ENCODE measurements at regions not wholly inside any gene's neighbourhood (a gene's known extent, or its start where the extent isn't known, plus 50 kb on each side); places are given as distances from the start of the nearest gene placed in this dataset.

DNA sequence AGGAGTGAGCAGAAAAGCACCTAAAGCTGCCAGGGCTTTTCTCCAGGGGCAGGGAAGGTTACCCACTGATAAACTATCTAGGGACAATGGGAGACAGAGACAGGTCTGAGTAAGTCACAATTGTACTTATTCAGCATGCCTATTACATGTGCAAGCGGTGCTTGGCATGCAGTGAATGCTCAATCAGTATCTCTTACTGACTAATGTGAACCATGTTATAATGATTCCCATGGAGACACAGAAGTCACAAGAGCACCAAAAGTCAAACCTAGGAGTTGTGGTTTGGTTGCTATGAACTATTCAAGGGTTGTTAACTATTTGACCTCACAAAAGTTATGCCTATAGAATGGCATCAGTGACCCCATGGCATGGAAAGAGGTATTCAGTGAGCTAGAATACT is 50.0 kb upstream of the RASGRP1 start:
- 67 to 88% (median 86%) methylated on average over 1 of the region's 1 CpG; no CpG with 5 or more reads in 7 of the 10 experiments for WGBS, 10 experiments
- in situ Hi-C loops (cut with MboI; ENCODE audit: low pct_unique_long_range_greater_than_20kb in 2 of 9, low sequenced_read_pairs in 9 of 9, unreplicated experiment in 9 of 9) = no loop called here
- H3K27ac ChIP-seq = no peak overlapping the region

DNA sequence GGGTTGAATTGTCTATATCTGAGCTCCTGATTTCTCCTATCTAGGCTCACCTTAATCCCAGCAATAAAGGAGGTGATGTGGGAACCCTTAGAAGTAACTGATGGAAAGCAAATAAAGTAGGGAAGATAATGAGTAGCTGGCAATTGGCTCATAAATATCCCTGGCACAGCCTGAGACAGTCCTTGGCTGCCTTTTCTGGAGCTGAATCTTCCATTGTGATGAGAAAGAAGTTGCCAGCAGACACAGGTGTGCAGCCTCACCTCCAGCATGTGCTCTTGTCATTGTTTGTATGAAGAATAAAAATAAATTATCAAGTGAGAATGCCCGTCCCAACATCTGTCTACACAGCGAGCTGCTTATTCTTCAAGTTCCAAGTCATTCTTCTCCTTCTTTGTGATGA is 53.2 kb upstream of the RASGRP1 start:
- in situ Hi-C loops (cut with MboI; ENCODE audit: low pct_unique_long_range_greater_than_20kb in 2 of 9, low sequenced_read_pairs in 9 of 9, unreplicated experiment in 9 of 9) = no loop called here
- peaks cover 0 to 6% of the 10 kb centered on the region in 2 donors for H3K4me1 ChIP-seq (replicated peaks in 1 of 2)
- WGBS, 10 experiments = 0 to 100% (median 90%) methylated on average over 1 to 2 of the region's 2 CpGs; no CpG with 5 or more reads in 2 of the 10 experiments
- no peak overlapping the region for H3K4me3 ChIP-seq
- no peak overlapping the region for H3K27ac ChIP-seq
- no peak for ATAC-seq (replicated peaks in 6 of 8)

More for the DNA sequence above, 50.0 kb upstream of the RASGRP1 start:
- no peak overlapping the region for H3K4me3 ChIP-seq
- ATAC-seq (replicated peaks in 6 of 8) = no peak
- H3K4me1 ChIP-seq (replicated peaks in 1 of 2) = no peaks in the 10 kb centered on the region

DNA sequence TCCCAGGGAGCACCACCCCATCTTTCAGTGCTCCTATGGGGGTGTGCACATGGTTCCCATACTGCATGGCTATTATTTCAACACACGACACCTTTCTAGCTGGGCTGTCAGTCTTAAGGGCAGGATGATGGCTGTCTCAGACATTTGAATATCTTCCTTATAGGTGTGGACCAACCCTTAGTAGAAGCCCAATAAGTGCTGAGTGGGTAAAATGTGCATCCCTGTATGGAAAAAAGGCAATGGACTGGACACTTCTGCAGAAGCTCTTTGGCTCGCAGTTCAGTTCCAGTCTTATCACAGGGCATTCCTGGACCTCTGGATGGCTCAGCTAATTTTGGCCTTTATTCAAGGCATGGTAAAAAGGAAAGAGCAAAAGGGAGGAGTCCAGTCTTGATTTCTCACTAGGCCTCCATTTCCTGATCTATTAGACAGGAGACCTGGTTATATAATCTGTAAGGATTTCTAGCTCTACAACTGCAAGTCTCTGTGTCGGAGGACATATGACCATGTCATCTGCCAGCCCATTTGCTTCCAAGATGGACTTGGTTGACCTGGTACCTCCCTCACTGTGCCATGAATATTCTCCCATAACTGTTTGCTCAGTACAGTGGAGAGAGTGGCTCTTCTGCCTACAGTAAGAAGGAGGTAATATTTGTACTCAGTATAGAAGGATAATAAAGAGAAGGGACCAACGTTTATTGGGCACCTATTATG is 53.8 kb upstream of the RASGRP1 start:
- Histone ChIP-seq H3K4me1 (replicated peaks in 1 of 2) (peaks cover 0 to 6% of the 10 kb centered on the region in 2 donors), H3K4me3 (no peak overlapping the region), H3K27ac (no peak overlapping the region)
- peak in 2 of 8 experiments; percentile 29 to 72 for ATAC-seq (replicated peaks in 6 of 8)
- in situ Hi-C loops (cut with MboI; ENCODE audit: low pct_unique_long_range_greater_than_20kb in 2 of 9, low sequenced_read_pairs in 9 of 9, unreplicated experiment in 9 of 9) = no loop called here
- 32 to 100% (median 78%) methylated on average over 1 to 4 of the region's 4 CpGs; no CpG with 5 or more reads in 2 of the 10 experiments for WGBS, 10 experiments

DNA sequence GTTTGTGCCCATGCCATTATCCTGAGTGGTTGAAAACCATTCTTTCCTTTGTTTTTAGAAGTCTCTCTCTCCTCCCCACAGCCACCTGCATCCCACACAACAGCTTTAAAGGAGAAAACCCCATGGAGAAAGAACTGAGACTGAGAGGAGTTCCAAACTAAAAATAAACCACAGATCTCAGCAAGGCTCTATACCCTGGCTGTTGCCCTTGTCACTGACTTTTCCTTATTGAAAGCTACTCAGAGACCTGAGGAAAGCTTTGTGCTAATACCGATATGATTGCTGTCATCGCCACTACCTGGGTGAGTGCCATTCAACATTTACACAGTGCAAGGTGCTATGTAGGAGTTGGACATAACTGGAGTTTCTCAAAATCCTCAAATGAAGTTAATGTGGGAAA is 55.5 kb upstream of the RASGRP1 start:
- H3K27ac ChIP-seq = no peak overlapping the region
- H3K4me3 ChIP-seq = no peak overlapping the region
- in situ Hi-C loops (cut with MboI; ENCODE audit: low pct_unique_long_range_greater_than_20kb in 2 of 9, low sequenced_read_pairs in 9 of 9, unreplicated experiment in 9 of 9) = no loop called here
- peaks cover 0 to 6% of the 10 kb centered on the region in 2 donors for H3K4me1 ChIP-seq (replicated peaks in 1 of 2)
- no peak for ATAC-seq (replicated peaks in 6 of 8)
- 82 to 100% (median 88%) methylated on average over 1 to 2 of the region's 2 CpGs; no CpG with 5 or more reads in 4 of the 10 experiments for WGBS, 10 experiments

DNA sequence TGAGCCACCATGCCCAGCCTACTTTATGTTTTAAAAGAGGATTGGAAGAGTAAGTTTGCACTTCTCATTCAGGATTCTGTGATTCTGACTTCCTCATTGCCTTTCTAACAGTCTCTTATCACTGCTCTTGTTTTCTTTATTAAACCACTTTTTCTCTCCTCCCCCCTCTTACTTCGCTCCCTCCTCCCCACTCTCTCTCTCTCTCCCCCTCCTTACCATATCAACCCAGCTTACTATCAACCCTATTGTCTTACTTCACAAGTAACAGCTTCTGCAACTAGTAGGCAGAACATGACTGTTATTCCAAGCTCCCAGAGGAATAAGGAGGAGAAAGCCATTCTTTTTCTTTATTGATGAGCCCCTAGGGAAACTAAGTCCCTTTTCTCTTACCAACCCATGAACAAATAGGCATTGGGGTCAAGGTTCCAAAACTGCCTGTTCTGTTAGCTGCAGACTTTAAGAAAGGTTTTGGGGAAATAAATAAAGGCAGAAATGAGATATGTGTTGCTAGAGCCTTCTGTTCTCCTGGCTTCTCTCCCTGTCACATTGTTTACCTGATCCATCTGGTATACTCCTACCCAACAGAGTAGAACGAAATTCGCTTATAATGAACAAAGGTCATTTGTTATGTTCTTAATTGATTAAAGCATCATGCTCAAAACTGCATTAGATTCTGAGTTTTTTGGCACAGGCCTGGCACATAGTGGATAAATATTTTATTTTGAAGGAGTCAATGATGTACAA is 56.4 kb upstream of the RASGRP1 start:
- Histone ChIP-seq H3K4me1 (replicated peaks in 1 of 2) (peaks cover 0 to 6% of the 10 kb centered on the region in 2 donors), H3K4me3 (no peak overlapping the region), H3K27ac (no peak overlapping the region)
- in situ Hi-C loops (cut with MboI; ENCODE audit: low pct_unique_long_range_greater_than_20kb in 2 of 9, low sequenced_read_pairs in 9 of 9, unreplicated experiment in 9 of 9) = no loop called here
- no peak for ATAC-seq (replicated peaks in 6 of 8)
- WGBS, 10 experiments = 0 to 100% (median 70%) methylated on average over 2 to 3 of the region's 3 CpGs; no CpG with 5 or more reads in 2 of the 10 experiments

DNA sequence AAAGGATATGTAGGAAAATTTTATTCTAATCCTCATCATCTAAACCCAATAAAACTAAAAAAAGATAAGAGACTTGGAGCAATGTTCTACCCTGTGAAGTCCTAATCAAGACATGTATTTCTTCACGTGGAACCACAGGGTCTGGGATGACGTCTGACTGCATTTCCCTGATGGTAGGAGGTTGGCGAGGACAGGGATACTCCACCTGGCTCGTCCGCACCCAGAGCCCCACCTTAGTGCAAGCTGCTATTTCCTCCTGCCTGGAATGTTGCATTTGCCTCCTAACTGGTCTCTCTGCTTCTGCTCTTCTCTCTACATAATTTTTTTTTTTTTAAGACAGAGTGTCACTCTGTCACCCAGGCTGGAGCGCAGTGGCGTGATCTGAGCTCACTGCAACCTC is 57.7 kb upstream of the RASGRP1 start:
- H3K27ac ChIP-seq = no peak overlapping the region
- no peak for ATAC-seq (replicated peaks in 6 of 8)
- WGBS, 10 experiments = 17 to 100% (median 74%) methylated on average over 1 to 7 of the region's 7 CpGs
- H3K4me3 ChIP-seq = no peak overlapping the region
- in situ Hi-C loops (cut with MboI; ENCODE audit: low pct_unique_long_range_greater_than_20kb in 2 of 9, low sequenced_read_pairs in 9 of 9, unreplicated experiment in 9 of 9) = no loop called here
- H3K4me1 ChIP-seq (replicated peaks in 1 of 2) = peaks cover 0 to 6% of the 10 kb centered on the region in 2 donors

DNA sequence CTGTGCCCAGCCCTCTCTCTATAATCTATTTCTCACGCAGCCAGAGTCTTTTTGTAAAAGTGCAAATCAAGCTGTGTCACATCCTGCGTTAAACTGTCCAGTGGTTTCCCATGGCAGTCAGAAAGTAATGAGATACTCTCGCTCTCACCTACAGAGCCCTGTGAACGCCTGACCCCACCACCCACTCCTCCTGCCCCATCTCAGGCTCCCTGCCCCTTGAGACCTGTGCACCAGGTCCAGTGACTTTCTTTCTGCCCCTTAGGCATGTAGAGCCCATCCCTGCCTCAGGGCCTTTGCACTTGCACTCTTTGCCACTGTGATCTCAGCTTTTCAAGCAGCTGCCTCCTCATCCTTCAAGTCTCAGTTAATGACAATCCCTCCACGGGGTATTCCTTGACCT is 58.3 kb upstream of the RASGRP1 start:
- in situ Hi-C loops (cut with MboI; ENCODE audit: low pct_unique_long_range_greater_than_20kb in 2 of 9, low sequenced_read_pairs in 9 of 9, unreplicated experiment in 9 of 9) = no loop called here
- WGBS, 10 experiments = 0 to 100% (median 82%) methylated on average over 1 to 4 of the region's 5 CpGs; no CpG with 5 or more reads in 2 of the 10 experiments
- Histone ChIP-seq H3K4me1 (replicated peaks in 1 of 2) (peaks cover 0 to 6% of the 10 kb centered on the region in 2 donors), H3K27ac (no peak overlapping the region), H3K4me3 (no peak overlapping the region)
- ATAC-seq (replicated peaks in 6 of 8) = no peak

DNA sequence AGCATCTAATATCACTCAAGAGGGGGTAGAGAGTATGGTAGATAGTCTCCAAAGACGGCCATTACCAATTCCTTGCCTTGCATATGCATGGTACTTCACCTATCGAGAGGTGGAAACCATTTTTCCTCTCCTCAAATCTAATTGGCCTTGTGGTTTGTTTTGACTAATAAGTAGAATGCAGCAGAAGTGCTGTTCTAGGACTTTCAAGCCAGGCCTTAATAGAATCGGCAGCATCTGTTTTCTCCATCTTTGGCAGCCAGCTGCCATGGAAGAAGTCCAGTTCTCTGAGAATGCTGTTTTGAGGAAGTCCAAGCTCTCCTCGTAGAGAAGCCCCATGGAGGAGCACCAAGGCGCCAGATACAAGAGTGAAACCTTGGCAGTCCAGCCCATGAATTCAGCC is 59.1 kb upstream of the RASGRP1 start:
- Histone ChIP-seq H3K4me3 (no peak overlapping the region), H3K4me1 (replicated peaks in 1 of 2) (peaks cover 0 to 6% of the 10 kb centered on the region in 2 donors), H3K27ac (no peak overlapping the region)
- in situ Hi-C loops (cut with MboI; ENCODE audit: low pct_unique_long_range_greater_than_20kb in 2 of 9, low sequenced_read_pairs in 9 of 9, unreplicated experiment in 9 of 9) = no loop called here
- no peak for ATAC-seq (replicated peaks in 6 of 8)
- WGBS, 10 experiments = 0 to 94% (median 60%) methylated on average over 1 to 5 of the region's 5 CpGs; no CpG with 5 or more reads in 2 of the 10 experiments

DNA sequence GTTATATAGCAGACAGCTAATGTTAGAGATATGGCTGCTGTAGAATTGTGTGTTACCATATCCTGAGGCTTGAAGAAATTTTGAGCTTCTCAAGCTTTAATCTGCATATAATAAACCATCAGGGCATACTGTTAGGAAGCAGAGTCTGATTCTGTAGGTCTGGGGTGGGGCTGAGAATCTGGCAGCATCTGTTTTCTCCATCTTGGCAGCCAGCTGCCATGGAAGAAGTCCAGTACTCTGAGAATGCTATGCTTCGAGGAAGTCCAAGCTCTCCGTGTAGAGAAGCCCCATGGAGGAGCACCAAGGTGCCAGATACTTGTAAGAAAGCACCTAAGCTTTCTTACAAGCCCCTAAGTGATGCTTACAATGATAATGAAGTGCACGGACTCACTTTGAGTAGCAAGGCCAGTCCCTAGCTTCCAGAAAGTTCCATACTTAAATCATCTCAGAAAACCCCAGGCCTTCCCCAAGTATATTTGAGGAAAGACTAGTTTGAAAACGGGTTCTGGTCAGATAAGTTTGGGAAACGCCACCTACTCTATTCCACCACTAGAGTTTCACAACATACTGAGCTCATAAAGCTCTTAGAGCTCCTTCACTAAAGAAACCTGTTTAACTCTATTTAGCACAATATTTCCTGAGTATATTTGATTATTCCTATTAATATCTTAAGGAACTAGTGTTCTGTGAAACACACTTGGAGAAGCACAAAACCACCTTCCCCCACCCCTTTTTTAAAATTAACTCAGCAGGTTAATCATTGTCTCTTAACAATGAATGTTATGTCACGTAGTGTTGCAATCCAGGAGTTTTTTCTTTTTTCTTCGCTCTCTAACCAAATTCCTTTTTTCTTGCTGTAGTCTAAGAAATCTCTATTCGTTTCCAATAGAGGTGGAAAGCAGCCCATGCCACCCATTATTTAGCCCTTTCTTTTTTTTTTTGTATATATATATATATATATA is 59.9 kb upstream of the RASGRP1 start:
- no peak overlapping the region for H3K27ac ChIP-seq
- H3K4me1 ChIP-seq (replicated peaks in 1 of 2) = peaks cover 0 to 6% of the 10 kb centered on the region in 2 donors
- no peak overlapping the region for H3K4me3 ChIP-seq
- 4 to 94% (median 83%) methylated on average over 2 to 8 of the region's 8 CpGs for WGBS, 10 experiments
- in situ Hi-C loops (cut with MboI; ENCODE audit: low pct_unique_long_range_greater_than_20kb in 2 of 9, low sequenced_read_pairs in 9 of 9, unreplicated experiment in 9 of 9) = no loop called here
- ATAC-seq (replicated peaks in 6 of 8) = peak in 2 of 8 experiments; percentile 18 to 78

DNA sequence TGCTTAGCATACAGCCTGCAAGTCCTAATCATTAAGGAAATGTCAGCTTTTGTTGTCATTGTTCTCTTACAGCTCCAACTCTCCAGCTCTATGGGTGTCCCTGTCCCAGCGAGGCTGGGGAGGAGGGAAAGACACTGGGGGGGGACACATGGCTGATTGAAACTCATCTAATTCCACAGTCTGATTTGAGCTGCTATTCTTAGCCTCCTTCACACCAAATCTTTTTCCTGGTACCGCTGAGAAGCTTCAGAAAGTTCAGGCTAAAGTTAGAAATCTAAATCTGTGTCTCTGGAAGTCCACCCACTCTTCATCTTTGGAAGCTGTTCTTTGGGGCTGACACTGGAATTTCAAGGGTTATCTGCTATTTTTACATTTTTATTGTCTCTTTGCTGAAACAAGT is 61.3 kb upstream of the RASGRP1 start:
- no peak overlapping the region for H3K4me3 ChIP-seq
- in situ Hi-C loops (cut with MboI; ENCODE audit: low pct_unique_long_range_greater_than_20kb in 2 of 9, low sequenced_read_pairs in 9 of 9, unreplicated experiment in 9 of 9) = no loop called here
- no peak for ATAC-seq (replicated peaks in 6 of 8)
- 0 to 100% (median 71%) methylated on average over 1 to 2 of the region's 2 CpGs; no CpG with 5 or more reads in 4 of the 10 experiments for WGBS, 10 experiments
- peaks cover 0 to 5% of the 10 kb centered on the region in 2 donors for H3K4me1 ChIP-seq (replicated peaks in 1 of 2)
- H3K27ac ChIP-seq = no peak overlapping the region

DNA sequence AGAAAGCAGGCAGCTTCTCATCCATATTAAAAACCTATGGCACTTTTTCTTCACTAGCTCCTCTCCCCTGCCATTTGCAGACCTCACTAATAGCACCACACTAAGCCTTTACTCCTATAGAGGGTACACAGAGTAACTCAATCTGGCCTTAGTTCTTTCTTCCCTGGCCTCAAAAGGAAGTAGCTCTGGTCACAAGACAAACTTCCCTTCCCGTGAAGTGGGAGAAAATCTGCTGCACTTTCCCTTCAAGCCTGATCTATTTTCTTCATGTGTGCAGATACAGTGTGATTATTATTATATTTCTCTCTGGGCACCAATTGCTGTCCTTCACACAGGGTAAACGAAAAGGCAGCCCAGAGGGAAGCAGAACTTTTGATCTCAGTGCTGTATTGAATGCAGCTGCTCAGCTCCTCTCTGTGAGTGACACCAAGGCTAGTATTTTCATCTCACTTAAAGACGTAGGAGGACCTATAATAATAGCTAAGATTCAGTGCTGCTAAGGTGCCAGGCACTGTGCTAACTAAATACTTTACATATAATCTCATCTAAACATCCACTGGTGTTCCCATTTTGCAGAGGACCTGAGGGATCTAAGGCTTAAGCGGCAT is 61.9 kb upstream of the RASGRP1 start:
- no peak overlapping the region for H3K4me3 ChIP-seq
- in situ Hi-C loops (cut with MboI; ENCODE audit: low pct_unique_long_range_greater_than_20kb in 2 of 9, low sequenced_read_pairs in 9 of 9, unreplicated experiment in 9 of 9) = no loop called here
- no peaks in the 10 kb centered on the region for H3K4me1 ChIP-seq (replicated peaks in 1 of 2)
- WGBS, 10 experiments = 17 to 100% (median 79%) methylated on average over 1 to 4 of the region's 4 CpGs; no CpG with 5 or more reads in 2 of the 10 experiments
- ATAC-seq (replicated peaks in 6 of 8) = no peak
- H3K27ac ChIP-seq = no peak overlapping the region

DNA sequence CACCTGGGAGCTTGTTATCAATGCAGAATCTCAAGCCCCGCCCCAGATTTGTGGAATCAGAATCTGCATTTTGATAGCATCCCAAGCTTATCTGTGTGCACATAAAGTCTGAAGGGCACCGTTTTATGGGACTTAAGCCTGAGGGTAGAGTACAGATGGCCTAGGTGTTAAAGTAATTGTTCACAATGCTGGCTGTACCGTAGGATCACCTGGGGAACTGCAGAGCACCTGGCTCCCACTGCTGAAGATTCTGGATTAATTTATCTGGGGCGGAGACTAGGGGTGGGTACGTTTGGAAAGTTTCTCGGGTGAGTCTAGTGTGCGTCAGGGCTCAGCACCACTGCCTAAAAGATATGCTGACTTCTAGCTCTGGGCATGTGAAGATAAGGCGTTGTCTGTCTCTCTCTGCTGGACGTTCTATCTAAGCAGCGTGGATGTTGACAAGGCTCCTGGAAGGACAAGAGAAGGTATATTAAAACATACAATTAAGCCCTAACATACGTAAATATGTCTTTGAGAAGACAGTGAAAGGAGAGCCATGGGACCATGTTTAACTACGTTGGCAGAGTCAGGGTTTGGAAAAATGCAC is 63.2 kb upstream of the RASGRP1 start:
- peak in 2 of 8 experiments; percentile 54 to 75 for ATAC-seq (replicated peaks in 6 of 8)
- no peaks in the 10 kb centered on the region for H3K4me1 ChIP-seq (replicated peaks in 1 of 2)
- WGBS, 10 experiments = 48 to 100% (median 71%) methylated on average over 1 to 9 of the region's 12 CpGs; no CpG with 5 or more reads in 1 of the 10 experiments
- no peak overlapping the region for H3K27ac ChIP-seq
- H3K4me3 ChIP-seq = no peak overlapping the region
- in situ Hi-C loops (cut with MboI; ENCODE audit: low pct_unique_long_range_greater_than_20kb in 2 of 9, low sequenced_read_pairs in 9 of 9, unreplicated experiment in 9 of 9) = no loop called here
